LNCAP (cell line): ENCODE measurements at regions not wholly inside any gene's neighbourhood (a gene's known extent, or its start where the extent isn't known, plus 50 kb on each side); places are given as distances from the start of the nearest gene placed in this dataset.

Experiments used
- CTCF ChIP-seq: fragments of 450-650 bp; IDR thresholded peaks from 2 replicates; pipeline ENCODE4 v1.5.1; 2017; ENCODE audit warnings: mild to moderate bottlenecking

- no peak for TF ChIP-seq CTCF
Measured at GRCh38 chr1:79914896-79915295, 908.4 kb upstream of the ADGRL4 start.

DNA sequence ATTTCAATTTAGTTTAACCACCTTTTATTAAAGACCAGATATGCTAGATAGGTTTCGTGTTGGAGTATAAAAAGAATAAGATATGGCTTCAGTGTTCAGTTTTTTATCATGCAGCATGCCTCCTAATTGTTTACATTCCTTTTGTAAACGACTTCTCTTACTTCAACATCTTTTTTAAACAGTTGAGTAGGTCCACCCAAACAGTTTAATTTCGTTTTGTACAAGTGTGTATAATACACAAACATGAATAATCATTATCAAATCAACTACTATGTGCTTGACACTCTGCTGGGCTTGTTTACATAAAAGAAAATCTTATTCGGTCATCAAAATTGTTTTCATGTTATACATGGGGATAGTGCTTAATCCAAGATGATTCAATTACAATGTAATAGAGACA lies 906.3 kb upstream of the ADGRL4 start:
- no peak for TF ChIP-seq CTCF

- no peak for TF ChIP-seq CTCF
Measured at GRCh38 chr1:79903321-79903720, 896.8 kb upstream of the ADGRL4 start.

GRCh38 chr1:79902418-79902817 lies 895.9 kb upstream of the ADGRL4 start:
- no peak for TF ChIP-seq CTCF

DNA sequence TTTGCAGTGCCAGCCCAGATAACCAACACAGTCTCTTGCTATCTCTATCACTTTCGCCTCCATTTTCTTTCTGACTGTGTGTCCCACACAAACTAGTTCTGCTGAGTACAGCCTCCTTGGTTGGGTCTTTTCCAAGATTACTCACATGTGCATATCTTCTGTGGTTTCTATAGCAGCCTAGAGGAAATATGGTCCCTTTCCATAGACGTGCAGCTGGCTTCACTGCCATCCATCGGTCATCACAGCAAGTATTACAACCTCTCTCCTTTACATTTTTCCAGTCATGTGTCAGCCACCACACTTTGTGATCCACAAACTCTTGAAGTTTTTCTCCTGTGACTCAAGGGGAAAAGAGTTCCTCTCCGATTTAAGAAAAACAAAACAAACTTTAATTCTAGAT lies 893.4 kb upstream of the ADGRL4 start:
- no peak for TF ChIP-seq CTCF

- TF ChIP-seq CTCF, result no peak
Measured at GRCh38 chr1:79896140-79896539, 889.6 kb upstream of the ADGRL4 start.

- TF ChIP-seq CTCF, result no peak
Measured at GRCh38 chr1:79895573-79895972, 889.0 kb upstream of the ADGRL4 start.

GRCh38 chr1:79887059-79887458 lies 880.5 kb upstream of the ADGRL4 start:
- no peak for TF ChIP-seq CTCF
